Small intestine (tissue), 7 donors: ENCODE measurements at regions not wholly inside any gene's neighbourhood (a gene's known extent, or its start where the extent isn't known, plus 50 kb on each side); places are given as distances from the start of the nearest gene placed in this dataset.

Experiments used
- DNase-seq, 2 donors: peaks; one replicate each; pipeline versions ENCODE4 v3.0.0 to v3.0.0-alpha.2; 2013
- FAIRE-seq: peaks from 2 replicates; lab custom pipeline; 2012; peaks lifted over from hg19 to GRCh38; lab: Jason Lieb, UNC
- H3K27ac ChIP-seq, 3 donors: one replicate each; pipeline ENCODE4 v1.5.1; 2013; ENCODE audit warnings: low read length in 2 of 3, mild to moderate bottlenecking in 2 of 3, control low read depth in 1 of 3, inconsistent platforms in 1 of 3, low read depth in 1 of 3, moderate library complexity in 1 of 3
- H3K27me3 ChIP-seq, 3 donors: one replicate each; pipeline ENCODE4 v1.6.1; 2013; ENCODE audit warnings: low read length in 3 of 3, inconsistent platforms in 1 of 3; ENCODE audit not compliant: control insufficient read depth in 3 of 3, insufficient read depth in 3 of 3
- H3K36me3 ChIP-seq, 3 donors: one replicate each; pipeline ENCODE4 v1.6.1; 2013; ENCODE audit warnings: low read length in 3 of 3, inconsistent platforms in 1 of 3, low read depth in 1 of 3, mild to moderate bottlenecking in 1 of 3, moderate library complexity in 1 of 3; ENCODE audit not compliant: control insufficient read depth in 3 of 3, insufficient read depth in 2 of 3
- H3K4me1 ChIP-seq, 3 donors: one replicate each; pipeline ENCODE4 v1.6.1; 2013; ENCODE audit warnings: low read length in 2 of 3, inconsistent platforms in 1 of 3, low read depth in 1 of 3, mild to moderate bottlenecking in 1 of 3, moderate library complexity in 1 of 3; ENCODE audit not compliant: control insufficient read depth in 3 of 3, insufficient read depth in 2 of 3
- H3K4me3 ChIP-seq, 3 donors: one replicate each; pipeline ENCODE4 v1.5.1; 2013; ENCODE audit warnings: low read length in 3 of 3, control low read depth in 1 of 3, inconsistent platforms in 1 of 3, low read depth in 1 of 3, mild to moderate bottlenecking in 1 of 3, moderate library complexity in 1 of 3
- H3K9me3 ChIP-seq, 2 donors: one replicate each; pipeline ENCODE4 v1.6.1; 2013; ENCODE audit warnings: low read depth in 1 of 2, low read length in 1 of 2; ENCODE audit not compliant: control insufficient read depth in 2 of 2, insufficient read depth in 1 of 2
- WGBS, 3 donors: extraction: QIAGEN DNeasy Blood & Tissue Kit; methylation state at CpG; one replicate each; pipeline ENCODE4 v1.1.7; 2013; 5-methylcytosine and 5-hydroxymethylcytosine counted together
- donor health status: healthy with polysubstance abuse.
- donor health status: control.
- donor health status: control.
- donor health status: Bipolar disorder and iron deficiency.
- donor health status: healthy.

DNA sequence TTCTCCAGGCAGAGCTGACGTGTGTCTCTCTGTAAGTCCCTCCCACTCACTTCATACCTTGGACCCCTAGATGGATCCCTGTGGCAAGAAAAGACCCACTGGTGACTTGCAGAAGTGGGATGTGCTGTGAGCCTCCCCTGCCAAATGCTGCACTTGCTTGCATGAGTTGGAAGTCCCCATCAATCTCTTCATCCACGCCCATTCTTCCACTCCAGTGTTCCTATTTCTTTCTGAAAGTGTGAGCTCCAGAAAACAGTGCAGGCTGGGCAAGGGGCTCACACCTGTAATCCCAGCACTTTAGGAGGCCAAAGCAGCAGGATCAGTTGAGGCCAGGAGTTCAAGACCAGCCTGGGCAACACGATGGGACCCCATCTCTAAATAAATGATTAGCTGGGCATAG lies 254.1 kb upstream of the IRF2BP2 start:
- FAIRE-seq (no peak), DNase-seq (no peak)
- Histone ChIP-seq H3K4me3 (no peak overlapping the region), H3K27ac (peak overlapping the region in 1 of 3 donors; percentile 53), H3K4me1 (peaks cover 12 to 54% (median 17%) of the 10 kb centered on the region in 3 donors), H3K9me3 (peaks cover 0 to 14% of the 10 kb centered on the region in 2 donors), H3K27me3 (no peaks in the 10 kb centered on the region), H3K36me3 (no peaks in the 10 kb centered on the region)
- WGBS, 3 donors, result 84 to 89% (median 86%) methylated on average over 3 of the region's 3 CpGs

DNA sequence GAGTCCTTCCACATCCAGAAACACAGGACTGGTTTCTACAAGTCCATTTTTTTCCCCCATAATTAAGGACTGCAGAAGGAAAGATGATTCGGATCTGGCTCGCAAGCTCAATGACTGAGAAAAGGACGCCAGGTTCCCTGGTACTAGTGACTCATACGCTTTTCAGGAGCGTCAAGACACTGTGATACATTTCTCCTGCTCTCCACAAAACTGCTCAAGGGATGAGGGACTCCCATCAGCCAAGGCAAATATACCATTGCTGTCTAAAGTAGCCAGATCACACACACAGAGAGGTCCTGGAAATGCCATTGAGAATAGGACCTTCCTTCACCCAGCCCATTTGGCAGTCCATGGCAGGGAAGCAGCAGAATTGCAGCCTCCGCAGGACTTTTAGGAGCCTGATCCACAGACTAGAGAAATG lies 253.6 kb upstream of the IRF2BP2 start:
- Histone ChIP-seq H3K36me3 (no peaks in the 10 kb centered on the region), H3K4me3 (no peak overlapping the region), H3K27ac (peak overlapping the region; percentile 62 to 80 (median 68)), H3K4me1 (peaks cover 12 to 54% (median 17%) of the 10 kb centered on the region in 3 donors), H3K9me3 (peaks cover 0 to 14% of the 10 kb centered on the region in 2 donors), H3K27me3 (no peaks in the 10 kb centered on the region)
- DNase-seq, result peak in 1 of 2 donors; percentile 45
- no peak for FAIRE-seq
- 62 to 77% (median 74%) methylated on average over 6 of the region's 6 CpGs for WGBS, 3 donors

DNA sequence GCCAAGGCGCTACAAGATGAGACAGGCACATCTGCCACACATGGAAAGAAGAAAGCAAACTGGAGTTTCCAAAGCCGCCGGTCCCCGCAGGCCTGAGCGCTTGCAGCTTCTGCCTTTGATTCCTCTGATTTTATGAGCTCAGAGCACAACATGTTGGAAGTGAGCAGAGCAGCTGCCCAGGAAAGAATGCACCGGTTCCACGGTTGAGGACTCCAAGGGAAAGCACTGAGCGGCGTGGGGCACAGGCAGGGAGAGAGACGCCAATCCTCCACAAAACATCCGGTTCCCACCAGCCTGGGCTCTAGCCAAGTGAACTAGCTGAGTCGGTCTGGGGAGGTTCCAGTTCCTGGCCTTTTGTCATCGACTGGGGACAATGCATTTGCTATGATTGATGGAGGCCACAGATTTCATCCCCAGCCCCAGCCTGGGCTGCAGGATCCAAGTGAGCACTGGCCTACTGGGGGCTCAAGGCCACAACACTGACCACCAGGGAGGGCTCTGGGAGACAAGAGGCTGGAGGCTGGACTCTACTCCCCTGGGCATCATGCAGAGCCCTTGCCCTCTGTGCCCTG lies 253.1 kb upstream of the IRF2BP2 start:
- H3K4me1 ChIP-seq, result peaks cover 12 to 54% (median 17%) of the 10 kb centered on the region in 3 donors

DNA sequence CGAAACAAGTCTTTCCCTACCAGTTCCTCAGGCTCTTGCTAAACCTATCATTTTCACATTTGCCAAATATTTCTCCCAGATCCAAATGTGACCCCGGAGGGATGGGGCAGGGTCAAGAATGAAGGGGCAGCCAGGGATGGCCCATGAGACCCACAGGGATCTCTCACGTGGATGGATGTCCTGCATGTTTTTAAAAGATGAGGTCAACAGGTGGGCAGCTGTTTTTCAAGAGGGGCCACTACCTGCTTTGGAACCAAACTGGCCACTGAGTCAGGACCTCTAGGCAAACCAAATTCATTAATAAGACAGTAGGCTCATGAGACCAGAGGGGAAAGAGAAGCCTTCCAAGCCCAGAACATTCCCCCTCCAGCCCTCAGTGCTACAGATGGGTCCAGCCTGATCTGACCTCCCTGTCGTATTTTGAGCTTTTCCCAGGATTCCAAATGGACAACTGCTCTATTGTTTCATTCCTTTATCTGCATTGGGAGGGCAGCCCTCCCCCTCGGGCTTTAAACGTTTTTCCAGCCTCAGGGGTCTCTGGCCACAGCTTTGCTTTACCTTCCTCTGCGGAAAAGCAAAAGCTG lies 252.5 kb upstream of the IRF2BP2 start:
- WGBS, 3 donors, result 20 to 50% (median 39%) methylated on average over 7 of the region's 7 CpGs
- Histone ChIP-seq H3K27ac (peak overlapping the region; percentile 68 to 80 (median 74)), H3K4me1 (peaks cover 12 to 51% (median 17%) of the 10 kb centered on the region in 3 donors), H3K27me3 (no peaks in the 10 kb centered on the region), H3K4me3 (no peak overlapping the region), H3K9me3 (peaks cover 0 to 14% of the 10 kb centered on the region in 2 donors), H3K36me3 (no peaks in the 10 kb centered on the region)
- FAIRE-seq, result no peak
- DNase-seq, result no peak

More for the DNA sequence above, 253.1 kb upstream of the IRF2BP2 start:
- Histone ChIP-seq H3K27ac (peak overlapping the region; percentile 62 to 80 (median 68)), H3K27me3 (no peaks in the 10 kb centered on the region), H3K9me3 (peaks cover 0 to 14% of the 10 kb centered on the region in 2 donors), H3K36me3 (no peaks in the 10 kb centered on the region), H3K4me3 (no peak overlapping the region)
- 8 to 30% (median 24%) methylated on average over 13 of the region's 13 CpGs for WGBS, 3 donors
- DNase-seq (peak; percentile 54 to 55), FAIRE-seq (no peak)

DNA sequence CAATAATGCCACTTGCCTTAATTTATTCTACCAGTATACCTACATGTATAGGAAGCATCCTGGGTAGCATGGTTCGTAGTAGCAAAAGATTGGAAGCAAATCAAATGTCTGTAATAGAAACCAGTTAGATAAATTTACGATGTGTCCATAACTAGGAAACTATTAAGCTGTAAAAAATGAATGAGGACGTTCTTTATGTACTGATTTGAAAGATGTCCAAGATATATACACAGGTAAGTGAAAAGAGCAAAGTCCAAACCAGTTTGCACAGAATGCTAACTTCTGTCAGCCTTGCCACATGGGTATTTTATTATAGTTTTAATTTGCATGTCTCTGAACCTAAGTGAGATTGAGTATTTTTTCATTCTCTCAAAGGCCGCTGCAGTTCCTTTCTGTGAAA lies 251.8 kb upstream of the IRF2BP2 start:
- no peak overlapping the region for H3K4me3 ChIP-seq
- H3K27me3 ChIP-seq, result no peaks in the 10 kb centered on the region
- H3K9me3 ChIP-seq, result peaks cover 0 to 14% of the 10 kb centered on the region in 2 donors
- H3K27ac ChIP-seq, result peak overlapping the region in 1 of 3 donors; percentile 80
- WGBS, 3 donors, result 16 to 66% (median 36%) methylated on average over 4 of the region's 4 CpGs
- no peaks in the 10 kb centered on the region for H3K36me3 ChIP-seq
- FAIRE-seq (peak; percentile 89), DNase-seq (peak; percentile 81 to 92)
- H3K4me1 ChIP-seq, result peaks cover 12 to 44% (median 13%) of the 10 kb centered on the region in 3 donors

DNA sequence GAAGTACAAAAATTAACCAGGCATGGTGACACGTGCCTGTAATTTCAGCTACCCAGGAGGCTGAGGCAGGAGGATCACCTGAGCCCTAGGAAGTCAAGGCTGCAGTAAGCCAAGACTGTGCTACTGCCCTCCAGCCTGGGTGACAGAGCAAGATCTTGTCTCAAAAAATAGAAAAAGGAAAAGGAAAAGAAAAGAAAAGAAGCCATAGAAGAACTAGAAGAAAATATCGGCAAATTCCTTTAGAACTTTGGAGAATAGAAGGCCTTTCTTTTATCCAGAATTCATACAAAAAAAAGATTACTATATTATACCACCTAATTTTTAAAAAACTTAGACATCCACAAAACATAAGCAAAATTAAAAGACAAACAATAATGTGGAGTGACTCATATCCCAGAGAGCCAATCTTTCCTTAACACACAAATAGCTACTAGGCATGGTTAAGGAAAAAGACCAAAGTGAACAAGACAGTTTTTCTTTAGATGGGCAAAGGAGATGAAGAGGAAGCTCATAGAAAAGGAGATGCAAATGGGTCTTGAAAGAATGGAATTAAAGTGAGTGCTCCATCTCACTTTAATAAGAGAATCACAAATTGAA lies 251.1 kb upstream of the IRF2BP2 start:
- Histone ChIP-seq H3K4me1 (peaks cover 12 to 38% (median 13%) of the 10 kb centered on the region in 3 donors), H3K36me3 (no peaks in the 10 kb centered on the region), H3K9me3 (peaks cover 0 to 14% of the 10 kb centered on the region in 2 donors), H3K4me3 (no peak overlapping the region), H3K27me3 (no peaks in the 10 kb centered on the region), H3K27ac (peak overlapping the region in 2 of 3 donors; percentile 24 to 80)
- 95 to 98% (median 96%) methylated on average over 2 of the region's 2 CpGs for WGBS, 3 donors
- DNase-seq (no peak), FAIRE-seq (no peak)

DNA sequence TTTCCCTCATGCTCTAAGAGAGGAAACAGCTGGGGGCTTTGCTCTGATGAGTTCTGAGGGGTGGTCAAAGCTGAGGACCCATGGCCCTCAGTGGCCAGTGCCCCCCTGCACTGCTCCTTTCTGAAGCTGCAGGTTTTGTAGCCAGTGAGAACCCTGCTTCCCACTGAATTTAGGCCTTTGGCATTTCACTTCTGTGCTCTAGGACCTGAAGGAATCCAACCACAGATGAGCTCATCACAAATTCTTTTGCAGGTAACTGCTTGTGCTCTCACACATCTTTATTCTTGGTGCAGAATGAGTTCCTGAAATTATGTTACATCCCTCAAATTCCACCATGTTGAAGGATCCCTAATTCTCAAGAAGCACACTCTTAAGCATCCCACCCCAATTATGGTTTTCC lies 248.7 kb upstream of the IRF2BP2 start:
- Histone ChIP-seq H3K4me3 (no peak overlapping the region), H3K9me3 (peaks cover 0 to 5% of the 10 kb centered on the region in 2 donors), H3K4me1 (peaks cover 11 to 29% (median 11%) of the 10 kb centered on the region in 3 donors), H3K27ac (no peak overlapping the region), H3K27me3 (no peaks in the 10 kb centered on the region), H3K36me3 (no peaks in the 10 kb centered on the region)
- FAIRE-seq, result no peak
- no peak for DNase-seq

DNA sequence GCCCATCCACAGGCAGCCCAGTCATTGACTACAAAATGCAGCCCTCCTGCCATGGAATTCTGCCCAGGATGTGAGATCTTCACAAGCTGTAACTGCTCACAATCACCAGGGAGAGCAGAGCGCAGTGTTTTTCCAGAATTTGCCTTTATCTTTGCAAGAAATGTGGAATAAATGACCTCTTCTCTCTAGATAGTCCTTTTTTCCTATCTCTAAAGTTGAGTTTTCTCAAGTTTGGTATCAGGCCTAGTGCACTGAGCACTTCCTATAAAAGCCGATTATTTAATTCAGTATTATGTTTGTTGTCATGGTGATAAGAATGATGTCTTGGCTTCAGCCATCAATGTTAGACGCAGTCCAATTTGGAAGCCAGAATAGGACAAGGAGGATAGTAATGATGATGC lies 246.9 kb upstream of the IRF2BP2 start:
- WGBS, 3 donors, result 69 to 86% (median 85%) methylated on average over 3 of the region's 3 CpGs
- Histone ChIP-seq H3K36me3 (no peaks in the 10 kb centered on the region), H3K4me1 (peaks cover 0 to 16% (median 2%) of the 10 kb centered on the region in 3 donors), H3K4me3 (no peak overlapping the region), H3K27ac (peak overlapping the region in 1 of 3 donors; percentile 60), H3K27me3 (no peaks in the 10 kb centered on the region), H3K9me3 (peaks cover 0 to 5% of the 10 kb centered on the region in 2 donors)
- DNase-seq (no peak), FAIRE-seq (no peak)
